ENCODE measurements at regions not wholly inside any gene's neighbourhood (a gene's known extent, or its start where the extent isn't known, plus 50 kb on each side); places are given as distances from the start of the nearest gene placed in this dataset.

- Histone ChIP-seq H4K20me1 (ENCODE audit: control insufficient read depth, insufficient read depth, insufficient read length) (no peaks in the 10 kb centered on the region), H3K27ac (ENCODE audit: insufficient read length, low read depth, low read length) (no peak overlapping the region), H3T11ph (ENCODE audit: low read length) (no peak overlapping the region), H4K91ac (ENCODE audit: insufficient read length, low read depth, low read length) (no peak overlapping the region), H3K23ac (ENCODE audit: insufficient read length, low read depth, low read length) (no peak overlapping the region), H3K23me2 (ENCODE audit: insufficient read length, low read depth, low read length, poor library complexity, severe bottlenecking) (no peaks in the 10 kb centered on the region), H3K4me1 (ENCODE audit: insufficient read depth, low read length) (peaks cover 2% of the 10 kb centered on the region; the same call in 1 of the 2 replicates), H2BK5ac (ENCODE audit: insufficient read length, low read length) (no peak overlapping the region), H2BK20ac (ENCODE audit: low read depth, low read length, poor library complexity, severe bottlenecking) (no peak overlapping the region), H2BK12ac (ENCODE audit: insufficient read length, low read depth, low read length) (no peak overlapping the region), H3K4me2 (ENCODE audit: insufficient read depth, insufficient read length, low read length) (no peak overlapping the region), H3K9me3 (ENCODE audit: control insufficient read depth, low read depth, low read length) (no peaks in the 10 kb centered on the region), H3K18ac (ENCODE audit: insufficient read length, low read depth, low read length) (no peak overlapping the region), H3K14ac (ENCODE audit: insufficient read depth, low read length) (no peak overlapping the region), H3K4ac (ENCODE audit: low read depth, low read length) (no peak overlapping the region), H2AFZ (ENCODE audit: low read length) (no peak overlapping the region), H2AK5ac (ENCODE audit: insufficient read length, low read length) (no peak overlapping the region), H2BK15ac (ENCODE audit: low read depth, low read length) (no peak overlapping the region), H2BK120ac (ENCODE audit: low read depth, low read length, poor library complexity, severe bottlenecking) (no peak overlapping the region), H3K79me1 (ENCODE audit: insufficient read depth, low read depth, low read length, poor library complexity, severe bottlenecking) (no peaks in the 10 kb centered on the region), H3K56ac (ENCODE audit: insufficient read length, low read depth, low read length) (no peak overlapping the region), H3K27me3 (ENCODE audit: insufficient read depth, low read length) (no peaks in the 10 kb centered on the region), H3K79me2 (ENCODE audit: insufficient read depth, low read length) (no peaks in the 10 kb centered on the region), H3K9ac (ENCODE audit: extremely low read depth, insufficient read length, low read length) (no peak overlapping the region), H4K8ac (replicated peaks; ENCODE audit: insufficient read length, low read depth, low read length) (no peak overlapping the region), H4K5ac (ENCODE audit: insufficient read length, low read depth, low read length) (no peak overlapping the region)
- Mint-ChIP-seq H3K27me3 (ENCODE audit: low read depth) (no peaks in the 10 kb centered on the region), H3K4me3 (no peak overlapping the region), H3K36me3 (ENCODE audit: insufficient read depth in 1 of 3, low read depth in 3 of 3) (no peaks in the 10 kb centered on the region), H3K9me3 (no peaks in the 10 kb centered on the region), H3K27ac (no peak overlapping the region), H3K4me1 (peaks cover 22 to 24% of the 10 kb centered on the region in 2 experiments)
- TF ChIP-seq CTCF (conservative IDR thresholded peaks at IDR 0.05), result no peak
- no peak for DNase-seq
- WGBS (ENCODE audit: extremely low coverage, insufficient read length, low lambda C conversion rate), result no CpG with 5 or more reads among the region's 10 CpGs
Measured at GRCh38 chr9:13444245-13445102, 165.0 kb upstream of the MPDZ start.
